Caco-2 (cell line): ENCODE measurements at regions not wholly inside any gene's neighbourhood (a gene's known extent, or its start where the extent isn't known, plus 50 kb on each side); places are given as distances from the start of the nearest gene placed in this dataset.

ENCODE experiments used
- BruUV-seq: library from RNA; stranded (reverse); fragments of 400-500 nt; replicated peaks from 2 replicates; lab custom pipeline; 2021; lab: Mats Ljungman, UMichigan
- CTCF ChIA-PET: fragments of 300-600 bp; sonication (Branson Sonifier 250); formaldehyde crosslinking; loops from one replicate; lab custom pipeline; 2022; ENCODE audit warnings: antibody characterized with exemption; lab: Charles Lee
- POLR2A ChIA-PET: fragments of 300-600 bp; sonication (Branson Sonifier 250); formaldehyde crosslinking; loops from one replicate; lab custom pipeline; 2022; ENCODE audit warnings: antibody characterized with exemption; lab: Charles Lee
- DNase-seq, 2 experiments: peaks; one replicate each; pipeline versions ENCODE4 v3.0.0 to v3.0.0-alpha.2; 2020 to 2022
- H3K27me3 ChIP-seq: replicated peaks from 2 replicates; pipeline ENCODE4 v1.6.0; 2011; ENCODE audit warnings: low read length; ENCODE audit not compliant: control insufficient read depth, insufficient read depth
- H3K36me3 ChIP-seq: 2 replicates; pipeline ENCODE4 v1.5.1; 2011; ENCODE audit warnings: low read length; ENCODE audit not compliant: control insufficient read depth, insufficient read depth
- H3K4me1 ChIP-seq: fragments of 250-450 bp; sonication (Bioruptor Pico); 2 replicates; pipeline ENCODE4 v1.5.1; 2020; ENCODE audit warnings: mild to moderate bottlenecking
- H3K4me3 ChIP-seq: 2 replicates; pipeline ENCODE4 v1.5.1; 2011; ENCODE audit warnings: low read depth, mild to moderate bottlenecking, control low read depth, low read length
- H3K9me3 ChIP-seq: fragments of 250-450 bp; sonication (Bioruptor Pico); 2 replicates; pipeline ENCODE4 v1.5.1; 2020; ENCODE audit warnings: mild to moderate bottlenecking, moderate library complexity
- H3K27ac Mint-ChIP-seq: one replicate; pipeline ENCODE4 v1.8.0; 2022; ENCODE audit warnings: mixed read lengths; ENCODE audit not compliant: unreplicated experiment
- H3K27me3 Mint-ChIP-seq: one replicate; pipeline ENCODE4 v1.8.0; 2022; ENCODE audit warnings: mixed read lengths; ENCODE audit not compliant: insufficient read depth, unreplicated experiment
- H3K36me3 Mint-ChIP-seq: one replicate; pipeline ENCODE4 v1.8.0; 2022; ENCODE audit warnings: mild to moderate bottlenecking, mixed read lengths; ENCODE audit not compliant: insufficient read depth, unreplicated experiment
- H3K4me1 Mint-ChIP-seq: one replicate; pipeline ENCODE4 v1.8.0; 2022; ENCODE audit warnings: low read depth, mixed read lengths; ENCODE audit not compliant: unreplicated experiment
- H3K4me3 Mint-ChIP-seq: one replicate; pipeline ENCODE4 v1.8.0; 2022; ENCODE audit warnings: mild to moderate bottlenecking, moderate library complexity, mixed read lengths; ENCODE audit not compliant: unreplicated experiment
- H3K9me3 Mint-ChIP-seq: one replicate; pipeline ENCODE4 v1.8.0; 2022; ENCODE audit warnings: mixed read lengths; ENCODE audit not compliant: unreplicated experiment
- CTCF ChIP-seq, 2 experiments: fragments of 200-600 bp in 1 of 2; IDR thresholded peaks; 1 replicate in 1 of 2; 2 replicates in 1 of 2; pipeline versions ENCODE4 v1.5.1 to v1.8.0; 2011 to 2022; ENCODE audit warnings: antibody characterized with exemption in 1 of 2, control low read depth in 1 of 2, inconsistent platforms in 1 of 2, low read depth in 1 of 2, low read length in 1 of 2, mild to moderate bottlenecking in 1 of 2, moderate library complexity in 1 of 2; ENCODE audit not compliant: insufficient read depth in 1 of 2, severe bottlenecking in 1 of 2, unreplicated experiment in 1 of 2
- intact Hi-C: fragments of 100-400 bp; cut with micrococcal nuclease; formaldehyde crosslinking; loops from one replicate; pipeline ENCODE4 v1.10.0; 2022; ENCODE audit not compliant: unreplicated experiment

- no peak overlapping the region for H3K4me3 ChIP-seq
- H3K4me1 ChIP-seq: no peaks in the 10 kb centered on the region
- no peaks in the 10 kb centered on the region for H3K36me3 Mint-ChIP-seq
- H3K27me3 ChIP-seq: no peaks in the 10 kb centered on the region; the same call in none of the 2 replicates
- BruUV-seq: no TSS peak
- no peak overlapping the region for H3K27ac Mint-ChIP-seq
- H3K4me1 Mint-ChIP-seq: no peaks in the 10 kb centered on the region
- TF ChIP-seq CTCF (IDR thresholded peaks at IDR 0.05; ENCODE audit: insufficient read depth in 1 of 2, low read depth in 1 of 2, low read length in 1 of 2, severe bottlenecking in 1 of 2, unreplicated experiment in 1 of 2): no peak
- peaks cover 39% of the 10 kb centered on the region for H3K27me3 Mint-ChIP-seq
- intact Hi-C loops: no loop called here
- no peaks in the 10 kb centered on the region for H3K36me3 ChIP-seq
- no peak overlapping the region for H3K4me3 Mint-ChIP-seq
- no peaks in the 10 kb centered on the region for H3K9me3 Mint-ChIP-seq
- no peak for DNase-seq
- no peaks in the 10 kb centered on the region for H3K9me3 ChIP-seq
- CTCF ChIA-PET: no interaction called here
- POLR2A ChIA-PET: no interaction called here
Observed at GRCh38 chr13:94966422-94966955, 254.1 kb upstream of the SOX21 start.

DNA sequence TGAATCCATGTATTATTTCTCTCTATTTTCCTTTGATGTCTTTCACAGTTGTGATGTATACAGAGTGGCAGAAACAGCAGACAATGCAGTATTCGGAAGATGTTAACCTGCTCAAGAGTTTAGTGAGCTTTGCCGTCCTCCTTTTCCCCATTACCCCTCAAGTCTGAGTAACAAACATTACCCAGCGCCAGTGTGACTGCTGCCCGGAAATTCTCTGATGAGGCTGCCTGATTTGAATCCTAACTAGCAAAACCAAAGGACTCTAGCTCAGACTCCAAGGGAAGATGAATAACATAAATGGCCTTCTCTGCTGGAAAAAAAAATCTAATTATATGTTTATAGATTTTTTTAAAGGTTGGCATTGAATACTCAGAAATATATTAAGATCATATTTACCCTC is 247.3 kb upstream of the SOX21 start:
- no peak overlapping the region for H3K4me3 ChIP-seq
- H3K27me3 ChIP-seq: no peaks in the 10 kb centered on the region
- Mint-ChIP-seq H3K9me3 (no peaks in the 10 kb centered on the region), H3K36me3 (no peaks in the 10 kb centered on the region), H3K4me3 (no peak overlapping the region), H3K27me3 (peaks cover 28% of the 10 kb centered on the region), H3K4me1 (no peaks in the 10 kb centered on the region), H3K27ac (no peak overlapping the region)
- intact Hi-C loops: no loop called here
- BruUV-seq: no TSS peak
- H3K9me3 ChIP-seq: no peaks in the 10 kb centered on the region
- no peak for DNase-seq
- H3K36me3 ChIP-seq: no peaks in the 10 kb centered on the region
- no peak for TF ChIP-seq CTCF (IDR thresholded peaks at IDR 0.05; ENCODE audit: insufficient read depth in 1 of 2, low read depth in 1 of 2, low read length in 1 of 2, severe bottlenecking in 1 of 2, unreplicated experiment in 1 of 2)
- no peaks in the 10 kb centered on the region for H3K4me1 ChIP-seq
- ChIA-PET CTCF (no interaction called here), POLR2A (no interaction called here)

- Mint-ChIP-seq H3K27me3 (peaks cover 13% of the 10 kb centered on the region), H3K9me3 (no peaks in the 10 kb centered on the region), H3K4me1 (no peaks in the 10 kb centered on the region), H3K4me3 (no peak overlapping the region), H3K36me3 (no peaks in the 10 kb centered on the region), H3K27ac (no peak overlapping the region)
- no peak for TF ChIP-seq CTCF (IDR thresholded peaks at IDR 0.05; ENCODE audit: insufficient read depth in 1 of 2, low read depth in 1 of 2, low read length in 1 of 2, severe bottlenecking in 1 of 2, unreplicated experiment in 1 of 2)
- H3K4me1 ChIP-seq: no peaks in the 10 kb centered on the region
- no peak overlapping the region for H3K4me3 ChIP-seq
- no TSS peak for BruUV-seq
- no peaks in the 10 kb centered on the region for H3K36me3 ChIP-seq
- CTCF ChIA-PET: no interaction called here
- no peaks in the 10 kb centered on the region; the same call in 1 of the 2 replicates for H3K27me3 ChIP-seq
- DNase-seq: no peak
- POLR2A ChIA-PET: no interaction called here
- H3K9me3 ChIP-seq: no peaks in the 10 kb centered on the region
- intact Hi-C loops: no loop called here
Observed at GRCh38 chr13:94956417-94957110, 244.2 kb upstream of the SOX21 start.
